ENCODE measurements at regions not wholly inside any gene's neighbourhood (a gene's known extent, or its start where the extent isn't known, plus 50 kb on each side); places are given as distances from the start of the nearest gene placed in this dataset.
"Not testable (repeated sequence)": the region's sequence is repeated elsewhere in the genome, so short reads cannot be mapped to it uniquely, and the experiment has no call there.

DNA sequence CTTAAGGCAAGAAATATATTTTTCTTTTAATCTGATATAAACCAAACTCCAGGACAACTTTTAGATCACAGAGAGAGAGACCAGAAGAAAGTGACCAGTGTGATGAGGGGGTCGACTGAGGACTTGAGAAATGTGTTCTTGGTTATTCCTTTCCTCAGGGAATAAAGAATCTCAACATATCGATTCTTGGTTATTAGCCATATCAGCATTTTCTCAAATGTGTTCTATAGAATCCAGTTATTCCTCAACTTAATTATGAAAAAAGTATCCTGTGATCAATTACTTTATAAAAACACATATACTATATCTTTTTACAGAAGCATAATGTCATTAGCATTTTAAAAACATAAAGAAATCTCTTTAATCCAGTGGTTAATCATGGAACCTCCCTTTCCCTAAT lies 222.1 kb upstream of the FAM3C start:
- DNase-seq: no peak

DNA sequence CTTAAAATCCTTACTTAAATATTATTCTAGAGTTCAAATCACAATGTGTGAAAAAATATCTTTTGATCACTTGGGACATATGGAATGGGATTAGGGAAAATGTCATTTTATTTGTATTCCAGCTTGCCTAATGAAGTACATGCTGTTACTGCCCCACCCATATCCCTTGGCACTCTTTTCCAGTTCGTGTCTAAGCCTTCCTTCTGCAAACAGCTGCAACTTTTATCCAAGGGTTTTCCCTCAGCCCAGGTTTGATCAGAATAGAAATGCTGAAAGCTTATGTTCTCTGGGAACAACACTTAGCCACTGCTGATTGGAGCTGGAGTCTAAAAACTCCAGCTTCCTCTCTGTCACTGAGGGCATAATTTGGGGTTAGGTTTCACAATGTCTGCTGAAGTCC lies 214.1 kb upstream of the FAM3C start:
- no peak for DNase-seq

DNA sequence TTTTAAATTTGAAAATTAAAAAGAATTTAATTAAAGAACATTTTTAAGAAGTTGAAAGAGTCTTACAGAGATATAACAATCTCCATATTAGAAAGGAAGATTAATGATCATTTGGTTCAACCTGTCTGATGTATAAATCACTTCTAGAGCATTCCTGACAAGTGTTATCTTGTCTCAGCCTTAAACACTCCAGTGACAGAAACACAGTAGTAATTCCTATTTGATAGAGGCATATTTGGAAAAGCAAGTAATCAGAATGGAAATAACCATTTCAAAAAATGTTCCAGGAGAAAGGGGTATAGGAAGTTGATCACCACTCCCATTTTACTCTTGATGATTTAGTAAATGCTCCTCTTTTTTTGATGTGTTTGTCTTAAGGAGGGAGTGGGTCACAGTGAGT lies 213.1 kb upstream of the FAM3C start:
- no peak for DNase-seq

- DNase-seq: no peak
Observed at GRCh38 chr7:121608785-121609184, 212.7 kb upstream of the FAM3C start.

DNA sequence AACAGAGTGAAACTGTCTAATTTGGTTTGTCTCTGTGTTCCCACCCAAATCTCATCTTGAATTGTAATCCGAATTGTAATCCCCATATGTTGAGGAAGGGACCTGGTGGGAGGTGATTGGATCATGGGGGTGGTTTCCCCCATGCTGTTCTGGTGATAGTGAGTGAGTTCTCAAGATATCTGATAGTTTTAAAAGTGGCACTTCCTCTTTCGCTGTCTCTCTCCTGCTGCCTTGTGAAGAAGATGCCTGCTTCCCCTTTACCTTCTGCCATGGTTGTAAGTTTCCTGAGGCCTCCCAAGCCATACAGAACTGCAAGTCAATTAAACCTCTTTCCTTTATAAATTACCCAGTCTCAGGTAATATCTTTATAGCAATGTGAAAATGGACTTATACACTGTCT lies 212.1 kb upstream of the FAM3C start:
- not testable (repeated sequence) for DNase-seq

DNA sequence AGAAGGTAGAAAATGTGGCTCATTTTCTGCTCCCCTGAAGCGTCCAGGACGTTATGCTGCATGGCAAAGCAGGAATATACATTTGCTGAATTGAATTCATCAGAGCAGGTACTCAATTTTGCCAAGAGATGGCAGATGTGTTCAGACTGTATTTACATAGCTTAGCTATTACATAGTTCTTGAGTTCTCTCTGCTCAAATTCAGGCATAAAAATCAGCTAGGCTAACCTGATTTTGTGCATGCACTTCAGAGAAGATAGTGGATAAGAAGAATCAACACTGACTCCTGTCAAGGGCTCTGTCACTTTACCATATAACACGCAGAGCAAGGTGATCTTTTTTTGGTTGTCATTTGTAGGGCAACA lies 209.2 kb upstream of the FAM3C start:
- DNase-seq: no peak

GRCh38 chr7:121604627-121605316 lies 208.7 kb upstream of the FAM3C start:
- no peak for DNase-seq

DNA sequence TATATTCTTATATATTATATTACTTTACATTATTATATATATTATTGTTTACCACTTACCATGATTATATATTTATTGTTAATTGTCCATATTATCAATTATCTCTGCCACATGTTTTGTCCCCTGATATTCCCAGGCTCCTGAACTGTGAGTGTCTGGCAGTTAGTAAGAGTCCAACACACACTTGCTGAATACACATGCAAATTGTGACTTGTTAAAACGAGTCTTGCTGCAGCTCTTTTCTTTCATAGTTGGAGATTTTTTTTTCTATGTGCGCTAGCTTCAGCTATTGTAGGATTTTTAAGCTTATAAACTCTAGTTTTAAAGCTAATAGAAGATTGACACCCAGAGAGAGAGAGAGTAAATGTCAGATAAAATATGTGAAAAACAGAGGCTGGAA lies 207.8 kb upstream of the FAM3C start:
- no peak for DNase-seq

DNA sequence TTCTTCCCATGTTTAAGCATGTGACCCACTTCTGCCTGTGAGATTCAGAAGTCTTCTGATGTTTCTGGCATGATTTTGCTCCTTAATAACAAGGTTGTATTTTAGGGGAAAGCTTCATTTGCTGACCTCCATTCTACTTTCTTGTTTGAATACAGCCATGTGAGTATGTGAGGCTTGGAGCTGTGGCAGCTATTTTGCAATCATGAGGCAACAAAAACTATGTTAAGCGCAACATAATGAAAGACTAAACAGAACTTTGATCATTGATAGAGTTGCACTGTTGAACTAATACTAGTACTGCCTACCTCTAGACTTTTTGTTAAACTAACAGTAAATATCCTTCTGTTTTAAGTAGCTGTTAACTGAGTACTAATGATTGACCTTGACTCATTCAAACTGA lies 203.8 kb upstream of the FAM3C start:
- DNase-seq: no peak

- no peak for DNase-seq
Observed at GRCh38 chr7:121595758-121596696, 199.9 kb upstream of the FAM3C start.

DNA sequence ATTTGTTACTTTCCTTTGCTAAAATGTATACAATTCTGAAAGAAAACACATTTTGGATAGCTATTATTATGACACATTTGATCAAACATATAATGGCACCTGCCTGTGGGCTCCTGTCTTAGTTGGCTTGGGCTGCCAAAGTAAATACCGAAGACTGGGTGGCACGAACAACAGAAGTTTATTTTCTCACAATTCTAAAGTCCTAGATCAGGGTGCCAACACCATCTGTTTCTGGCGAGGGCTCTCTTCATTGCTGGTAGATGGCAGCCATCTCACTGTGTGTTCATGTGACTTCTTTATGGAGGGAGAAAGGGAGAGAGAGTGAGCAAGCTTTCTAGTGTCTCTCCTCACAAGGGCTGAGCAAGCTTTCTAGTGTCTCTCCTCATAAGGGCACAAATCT lies 195.8 kb upstream of the FAM3C start:
- no peak for DNase-seq

GRCh38 chr7:121587435-121587834 lies 191.3 kb upstream of the FAM3C start:
- DNase-seq: no peak

- DNase-seq: no peak
Observed at GRCh38 chr7:121582258-121582657, 186.2 kb upstream of the FAM3C start.

- no peak for DNase-seq
Observed at GRCh38 chr7:121579639-121580038, 183.5 kb upstream of the FAM3C start.

- DNase-seq: no peak
Observed at GRCh38 chr7:121578669-121579068, 182.6 kb upstream of the FAM3C start.

DNA sequence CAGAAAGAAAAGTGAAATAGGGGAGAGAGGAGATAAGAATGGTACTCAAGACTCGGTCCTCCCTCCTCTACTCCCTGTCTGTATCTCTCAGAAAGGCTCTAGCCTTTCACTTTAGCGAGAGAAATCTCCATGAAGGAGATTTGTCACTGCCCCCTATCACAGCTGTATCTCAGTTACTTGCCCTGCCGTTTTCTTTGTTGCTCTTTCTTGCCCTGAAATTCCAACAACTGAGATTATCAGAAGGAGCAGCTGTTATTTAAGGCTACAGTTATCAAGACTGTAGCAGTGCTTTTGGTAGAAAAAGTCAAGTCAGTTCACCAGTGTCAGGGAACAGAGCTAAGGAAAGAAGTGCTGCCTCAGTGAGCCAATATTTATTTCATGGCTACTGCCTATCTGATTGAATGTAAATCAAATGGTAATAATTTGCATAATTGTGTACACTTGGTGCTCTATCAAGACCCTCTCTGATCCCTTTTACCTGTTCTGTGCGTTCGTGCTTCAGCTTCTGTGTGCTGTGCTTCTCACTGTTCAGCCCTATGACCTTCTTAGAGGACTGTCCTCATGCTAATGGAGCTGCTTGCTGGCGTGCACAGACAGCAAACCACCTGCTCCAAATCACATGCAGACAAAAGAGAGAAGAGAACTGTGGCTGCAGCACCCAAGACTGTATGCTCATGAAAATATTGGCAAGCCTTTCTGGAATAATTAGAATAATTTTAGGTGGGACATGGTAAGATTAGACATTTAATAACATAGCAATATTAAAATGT lies 180.2 kb upstream of the FAM3C start:
- DNase-seq: no peak

GRCh38 chr7:121575194-121575765 lies 179.2 kb upstream of the FAM3C start:
- DNase-seq: no peak

GRCh38 chr7:121574109-121574508 lies 178.0 kb upstream of the FAM3C start:
- no peak for DNase-seq

DNA sequence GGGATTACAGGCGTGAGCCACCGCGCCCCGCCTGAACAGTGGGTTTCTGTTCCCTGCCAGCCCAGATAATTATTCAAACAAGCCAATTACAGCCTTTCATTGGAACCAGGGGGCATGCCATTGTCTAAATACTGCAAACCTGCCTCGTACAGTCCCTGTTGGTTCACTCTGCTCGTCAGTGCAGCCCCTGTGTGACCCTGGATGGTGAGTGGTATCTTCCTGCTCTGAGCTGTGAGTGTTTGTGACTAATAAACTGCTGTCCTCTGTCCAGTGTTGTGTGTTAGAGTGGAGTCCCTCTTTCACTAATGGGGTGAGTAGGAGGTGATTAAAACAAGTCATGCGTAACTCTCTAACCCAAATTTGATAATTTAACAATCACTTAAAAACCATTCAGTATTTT lies 176.5 kb upstream of the FAM3C start:
- DNase-seq: no peak

DNA sequence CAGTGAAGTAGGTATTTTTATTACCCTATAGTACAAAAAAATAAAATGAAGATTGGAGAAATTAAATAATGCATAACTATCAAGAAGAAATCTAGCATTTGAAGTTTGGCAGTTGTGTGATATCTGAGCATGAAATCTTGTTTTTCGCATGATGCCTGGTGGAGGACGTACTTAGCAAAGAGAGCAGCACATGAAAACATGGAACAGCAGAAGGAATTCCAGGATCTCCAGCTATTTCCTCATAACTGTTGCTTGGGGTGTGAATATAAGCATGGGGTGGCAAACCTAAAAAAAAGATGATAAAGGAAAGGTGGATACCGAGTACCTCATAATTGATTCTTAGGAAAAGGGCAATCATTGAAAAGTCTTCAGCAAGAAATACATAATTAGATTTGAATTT lies 174.3 kb upstream of the FAM3C start:
- DNase-seq: no peak

GRCh38 chr7:121563177-121563576 lies 167.1 kb upstream of the FAM3C start:
- no peak for DNase-seq

DNA sequence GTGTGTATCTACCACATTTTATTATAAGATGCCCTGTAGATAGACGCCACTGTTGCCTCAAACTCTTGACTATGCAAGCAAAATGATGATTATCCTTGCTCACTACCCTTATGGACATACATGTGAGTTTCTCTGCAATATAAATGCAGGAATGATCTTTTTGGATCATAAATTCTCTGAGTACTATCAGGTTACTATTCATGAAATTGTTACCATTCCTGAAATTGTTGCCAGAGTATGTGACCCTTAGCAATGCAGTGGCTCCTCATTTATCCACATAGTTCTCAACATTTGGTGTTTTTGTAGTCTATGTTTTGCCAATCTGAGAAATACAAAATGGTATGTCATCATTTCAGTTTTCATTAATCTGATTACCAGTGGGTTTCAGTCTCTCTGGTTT lies 166.2 kb upstream of the FAM3C start:
- DNase-seq: no peak

DNA sequence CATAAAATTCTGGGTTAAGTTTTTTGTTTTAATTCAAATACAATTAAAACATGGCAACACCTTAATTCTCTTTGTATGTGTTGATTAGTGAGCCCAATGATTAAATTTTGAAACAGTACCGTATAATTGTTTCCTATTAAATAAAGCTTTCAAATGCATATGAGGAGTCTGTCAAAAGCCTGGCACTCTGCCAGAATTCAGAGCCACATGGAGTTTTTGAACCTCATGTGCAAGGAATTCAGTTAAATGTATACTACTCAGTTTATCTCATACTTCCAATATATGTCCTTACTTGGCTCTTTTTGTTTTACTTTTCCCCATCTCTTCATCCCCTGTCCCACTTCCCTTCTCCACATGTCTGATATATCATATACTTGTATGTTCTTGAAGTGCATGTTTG lies 165.6 kb upstream of the FAM3C start:
- no peak for DNase-seq

All from NCI-H1092 (cell line).